Stimulated activated CD4-positive, alpha-beta T cell treated with anti-CD3 and anti-CD28 coated beads, Interleukin-15, amount 100 ng/mL, for 48 hours (primary cell): ENCODE measurements at regions not wholly inside any gene's neighbourhood (a gene's known extent, or its start where the extent isn't known, plus 50 kb on each side); places are given as distances from the start of the nearest gene placed in this dataset.

ENCODE experiments used
- DNase-seq, 2 donors: peaks; one replicate each; pipeline ENCODE4 v3.0.0-alpha.2; 2020; ENCODE audit warnings: low read depth in 2 of 2

DNA sequence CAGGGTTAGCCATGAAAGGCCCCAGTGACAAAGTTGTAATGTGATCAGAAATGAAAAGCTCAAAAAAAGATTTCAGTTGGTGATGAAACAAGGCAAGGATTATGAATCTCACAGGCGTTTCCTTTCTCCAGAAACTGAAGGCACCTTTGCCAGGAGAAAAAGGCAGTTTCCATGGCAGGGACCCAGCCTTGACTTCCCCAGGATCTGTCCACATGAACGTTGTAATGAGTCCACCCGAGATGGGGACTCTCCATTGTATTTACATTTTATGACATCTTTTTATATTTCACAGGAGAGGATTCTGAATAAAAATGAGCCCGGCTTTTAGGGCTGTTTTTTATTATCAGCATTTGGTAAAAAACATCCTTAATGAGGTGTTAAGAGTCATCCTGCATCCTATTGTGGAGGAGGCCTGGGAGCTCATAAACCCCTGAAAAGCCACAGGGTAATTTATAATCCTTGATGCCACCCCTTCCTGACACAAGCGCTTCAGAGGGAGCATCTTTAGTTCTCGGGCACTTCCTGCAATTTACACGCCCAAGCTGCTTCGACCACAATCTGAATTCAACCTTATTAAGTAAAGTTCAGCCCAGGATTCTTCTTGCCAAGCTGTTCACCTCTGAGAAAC is 74.1 kb upstream of the SALL4 start:
- no peak for DNase-seq

DNA sequence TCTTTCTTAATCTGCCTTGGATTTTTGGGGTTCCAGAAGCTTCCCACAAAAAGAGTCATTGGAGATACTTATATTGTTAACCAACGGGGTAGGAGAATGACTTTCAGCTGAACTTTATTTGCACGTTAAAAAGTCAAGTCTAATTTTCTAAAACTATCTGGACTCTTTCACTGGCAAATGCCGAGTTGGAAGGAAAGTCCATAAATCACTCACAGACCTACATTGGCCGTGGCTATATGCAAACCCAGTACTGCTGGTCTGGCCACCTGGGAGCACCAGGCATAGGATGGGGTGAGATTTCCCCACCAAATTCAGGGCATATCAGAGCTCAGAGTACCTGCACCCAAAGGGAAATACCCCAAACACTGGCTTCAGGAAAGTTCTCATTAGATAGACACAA is 71.3 kb upstream of the SALL4 start:
- DNase-seq, result no peak

DNA sequence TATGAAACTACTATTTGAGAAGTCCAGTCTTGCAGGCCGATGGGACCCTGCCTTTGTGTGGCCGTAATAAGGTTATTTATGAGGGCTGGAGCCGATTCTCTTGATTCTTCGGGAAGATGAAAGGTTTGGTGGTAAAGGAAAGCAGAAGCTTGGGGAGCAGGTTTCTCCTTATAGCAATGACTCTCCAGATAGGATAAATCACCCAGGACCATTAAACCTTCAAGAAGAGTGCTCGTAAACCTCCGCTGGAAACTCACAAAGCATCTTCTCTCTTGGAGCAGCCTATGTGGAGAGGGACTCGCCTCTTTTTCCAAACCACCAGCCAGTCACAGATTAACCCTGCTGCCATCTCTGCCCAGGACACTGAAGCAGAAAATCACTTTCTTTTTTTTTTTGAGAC is 69.6 kb upstream of the SALL4 start:
- DNase-seq, result no peak

DNA sequence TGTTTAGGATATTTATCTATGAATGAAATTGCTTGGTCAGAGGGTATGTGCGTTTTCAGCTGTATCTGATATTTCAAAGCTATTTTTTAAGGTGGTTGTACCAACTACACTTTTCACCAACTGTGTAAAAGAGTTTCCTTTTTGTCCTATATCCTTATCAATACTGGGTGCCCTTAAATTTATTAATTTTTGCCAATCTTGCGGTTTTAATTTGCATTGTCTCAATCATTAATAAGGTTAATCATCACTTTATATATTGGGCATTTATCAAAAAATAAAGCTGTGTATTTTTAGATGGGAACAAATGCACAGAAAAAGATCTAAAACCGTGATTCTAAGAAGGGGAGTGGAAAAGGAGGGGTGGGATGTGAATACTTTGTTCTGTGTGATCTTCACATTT is 66.7 kb upstream of the SALL4 start:
- DNase-seq, result no peak

DNA sequence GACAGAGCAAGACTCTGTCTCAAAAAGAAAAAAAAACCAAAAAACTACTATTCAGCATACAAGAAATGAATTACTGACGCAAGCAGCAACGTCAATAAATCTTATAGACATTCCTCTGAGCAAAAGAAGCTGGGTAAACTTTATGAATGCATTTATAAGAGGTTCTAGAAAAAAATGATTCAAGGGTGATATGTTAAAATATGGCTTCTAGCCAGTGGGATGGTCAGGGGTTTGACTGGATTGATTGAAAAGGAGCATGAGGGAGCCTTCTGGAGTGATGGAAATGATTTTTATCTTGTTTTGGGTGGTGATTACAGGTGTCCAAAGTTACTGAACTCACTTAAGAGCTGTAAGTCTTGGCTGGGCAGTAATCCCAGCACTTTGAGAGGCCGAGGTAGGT is 64.9 kb upstream of the SALL4 start:
- DNase-seq, result no peak

DNA sequence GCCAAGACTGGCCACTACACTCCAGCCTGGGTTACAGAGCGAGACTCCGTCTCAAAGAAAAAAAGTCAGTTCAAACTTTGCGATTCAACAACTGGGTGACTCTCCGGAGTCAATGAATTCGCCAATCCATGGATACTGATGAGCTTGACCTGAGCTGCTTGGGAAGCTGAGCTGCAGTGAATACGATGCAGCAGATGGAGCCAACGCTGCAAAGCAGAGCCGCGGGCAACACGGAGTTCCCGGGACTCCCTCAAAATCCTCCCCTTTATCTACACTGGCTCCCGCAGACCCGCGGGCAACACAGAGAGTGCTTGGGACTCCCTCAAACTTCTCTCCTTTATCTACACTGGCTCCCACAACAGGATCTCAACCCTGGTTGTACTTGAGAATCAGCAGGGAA is 62.6 kb upstream of the SALL4 start:
- no peak for DNase-seq

DNA sequence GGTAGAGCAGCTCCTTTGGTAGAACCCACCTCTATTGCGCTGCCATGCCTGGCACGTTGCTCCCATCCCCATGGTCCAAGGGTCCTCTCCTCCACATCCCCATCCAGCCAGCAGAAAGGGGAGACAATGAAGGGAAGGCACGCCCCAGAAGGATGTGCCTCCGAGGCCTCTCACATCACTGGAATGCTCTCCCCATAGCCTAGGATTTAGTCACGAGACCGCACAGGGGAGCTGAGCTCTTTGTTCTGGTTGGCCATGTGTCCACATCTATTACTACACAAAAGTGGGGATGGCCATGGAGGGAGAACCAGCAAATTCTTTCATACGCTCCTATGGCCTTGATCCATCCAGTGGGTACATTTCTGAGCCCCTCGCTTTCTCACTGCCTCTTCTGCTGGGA is 60.5 kb upstream of the SALL4 start:
- no peak for DNase-seq

DNA sequence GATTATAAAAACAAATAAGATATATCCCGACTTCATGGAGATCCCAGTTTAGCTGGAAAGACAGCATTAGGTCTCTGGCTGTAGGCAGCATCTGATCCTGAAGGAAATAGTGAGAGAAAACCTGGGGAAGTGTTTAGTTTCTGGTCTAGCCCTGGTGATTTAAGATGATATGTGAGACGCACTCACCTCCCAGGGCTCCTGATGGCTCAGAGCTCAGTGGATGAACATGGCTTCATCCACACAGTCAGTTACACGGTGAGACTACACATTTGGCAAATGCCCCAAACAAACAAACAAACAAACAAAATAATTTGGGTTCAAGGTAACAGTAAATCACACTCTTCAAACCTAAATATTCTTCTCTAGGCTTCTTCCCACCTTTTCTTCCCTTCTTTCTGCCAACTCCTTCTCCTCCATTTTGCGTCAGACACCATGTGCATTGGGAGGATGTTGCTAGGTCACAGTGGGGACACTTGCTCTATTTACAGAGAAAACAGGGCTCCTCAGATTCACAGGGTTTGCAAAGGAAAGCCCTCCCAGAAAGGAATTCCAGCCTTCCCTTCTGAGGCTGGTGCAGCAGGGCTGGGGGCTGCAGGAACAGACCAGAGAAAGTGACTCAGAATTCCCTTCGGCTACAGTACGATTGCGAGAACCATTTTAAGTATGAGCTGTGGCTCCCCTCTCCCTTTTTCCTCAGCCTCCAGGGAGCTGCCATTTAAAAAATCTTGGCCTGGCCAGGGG is 59.6 kb upstream of the SALL4 start:
- DNase-seq, result no peak

DNA sequence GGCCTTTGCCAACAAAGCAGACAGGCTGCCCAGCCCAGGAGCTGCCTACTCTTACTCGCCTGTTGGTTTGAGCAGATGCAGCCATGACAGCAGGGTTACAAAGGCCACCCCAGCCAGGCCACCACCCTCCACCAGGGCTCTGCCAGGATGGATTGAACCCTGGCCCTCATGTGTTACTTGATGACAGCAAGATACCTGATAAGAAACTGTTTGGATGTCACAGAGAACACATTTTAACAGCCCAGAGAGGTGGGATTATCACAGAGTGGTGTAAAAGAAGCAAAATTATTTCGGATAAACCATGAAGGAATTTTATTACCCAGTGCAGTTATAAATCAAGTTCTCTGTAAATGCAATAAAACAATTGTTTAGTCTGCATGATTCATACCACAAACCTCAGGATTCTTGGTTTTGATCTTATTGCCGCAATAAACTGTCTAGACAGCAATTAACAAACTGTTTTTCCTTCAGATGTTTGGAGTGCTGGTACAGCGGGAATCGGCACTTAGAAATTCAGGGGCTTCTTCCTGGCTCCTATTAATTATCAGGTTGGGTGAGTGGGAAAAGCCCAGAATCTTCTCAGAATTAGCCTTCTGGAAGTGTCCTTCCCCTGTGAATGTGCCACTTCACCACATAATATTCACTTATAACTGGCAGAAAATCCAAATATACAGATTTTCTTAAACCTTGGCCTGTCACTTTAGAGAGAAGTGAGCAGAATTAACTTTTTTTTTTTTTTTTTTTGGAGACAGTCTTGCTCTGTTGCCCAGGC is 58.0 kb upstream of the SALL4 start:
- no peak for DNase-seq

DNA sequence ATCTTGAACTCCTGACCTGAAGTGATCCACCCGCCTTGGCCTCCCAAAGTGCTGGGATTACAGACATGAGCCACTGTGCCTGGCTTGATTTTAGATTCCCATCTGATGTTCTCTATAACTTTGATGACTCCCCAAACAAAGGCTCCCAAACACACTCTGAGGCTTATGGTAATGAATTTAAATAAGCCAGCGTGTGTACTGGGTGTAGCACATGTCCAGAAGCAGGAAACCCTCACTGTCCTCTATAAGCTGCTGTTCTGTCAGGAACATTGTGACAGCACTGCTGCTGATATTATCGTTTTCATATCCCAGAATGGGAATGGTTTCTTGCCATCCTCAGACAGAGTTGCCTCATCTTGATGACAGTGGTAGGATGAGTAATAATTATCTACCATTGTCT is 54.1 kb upstream of the SALL4 start:
- no peak for DNase-seq

DNA sequence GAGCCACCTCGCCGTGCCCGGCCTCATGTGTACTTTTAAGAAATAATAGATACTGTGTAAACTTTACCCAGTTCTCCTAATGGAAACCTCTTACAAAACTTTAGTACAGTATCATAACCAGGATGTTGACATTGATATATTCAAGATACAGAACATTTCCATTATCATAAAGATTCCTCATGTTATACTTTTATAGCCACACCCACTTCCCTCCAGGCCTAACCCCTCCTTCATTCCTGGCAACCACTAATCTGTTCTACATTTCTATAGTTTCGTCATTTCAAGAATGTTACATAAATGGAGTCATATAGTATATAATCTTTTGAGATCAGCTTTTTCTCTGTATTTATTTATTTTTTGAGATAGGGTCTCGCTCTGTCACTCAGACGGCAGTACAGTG is 52.6 kb upstream of the SALL4 start:
- DNase-seq, result no peak
